ENCODE measurements at regions not wholly inside any gene's neighbourhood (a gene's known extent, or its start where the extent isn't known, plus 50 kb on each side); places are given as distances from the start of the nearest gene placed in this dataset.

- Histone ChIP-seq H2AFZ (ENCODE audit: low read length) (no peak overlapping the region), H3K4me1 (ENCODE audit: insufficient read depth, low read length, poor library complexity, severe bottlenecking) (peaks cover 82% of the 10 kb centered on the region), H3K4me3 (ENCODE audit: low read length, poor library complexity, severe bottlenecking) (no peak overlapping the region), H4K20me1 (ENCODE audit: insufficient read depth, low read length, poor library complexity, severe bottlenecking) (no peaks in the 10 kb centered on the region), H3K79me2 (ENCODE audit: insufficient read depth, low read length) (no peaks in the 10 kb centered on the region), H3K4me2 (ENCODE audit: low read depth, low read length, poor library complexity, severe bottlenecking) (no peak overlapping the region), H3K27me3 (ENCODE audit: insufficient read depth, low read length, poor library complexity, severe bottlenecking) (no peaks in the 10 kb centered on the region), H3K36me3 (ENCODE audit: insufficient read depth, low read length) (no peaks in the 10 kb centered on the region), H3F3A (ENCODE audit: low read depth) (no peaks in the 10 kb centered on the region), H3K9me2 (replicated peaks; ENCODE audit: low read depth, low read length) (no peaks in the 10 kb centered on the region), H3K9ac (ENCODE audit: low read depth, low read length, poor library complexity, severe bottlenecking) (no peak overlapping the region), H3K9me3 (ENCODE audit: insufficient read depth, low read depth, low read length) (no peaks in the 10 kb centered on the region)
- no peak for TF ChIP-seq EZH2phosphoT487 (IDR thresholded peaks at IDR 0.05; ENCODE audit: borderline replicate concordance)
- TF ChIP-seq CTCF (conservative IDR thresholded peaks at IDR 0.05; ENCODE audit: low read length): no peak
Observed at GRCh38 chr2:8489751-8490150, 192.1 kb upstream of the ID2 start.

GRCh38 chr2:8490166-8490721 lies 191.6 kb upstream of the ID2 start:
- no peak overlapping the region for H2AFZ ChIP-seq (ENCODE audit: low read length)
- TF ChIP-seq CTCF (conservative IDR thresholded peaks at IDR 0.05; ENCODE audit: low read length): no peak
- TF ChIP-seq EZH2phosphoT487 (IDR thresholded peaks at IDR 0.05; ENCODE audit: borderline replicate concordance): no peak

GRCh38 chr2:8491296-8492027 lies 190.4 kb upstream of the ID2 start:
- Histone ChIP-seq H3K36me3 (ENCODE audit: insufficient read depth, low read length) (no peaks in the 10 kb centered on the region), H4K20me1 (ENCODE audit: insufficient read depth, low read length, poor library complexity, severe bottlenecking) (no peaks in the 10 kb centered on the region), H3K9me2 (replicated peaks; ENCODE audit: low read depth, low read length) (no peaks in the 10 kb centered on the region), H3F3A (ENCODE audit: low read depth) (no peaks in the 10 kb centered on the region), H3K4me1 (ENCODE audit: insufficient read depth, low read length, poor library complexity, severe bottlenecking) (peaks cover 82% of the 10 kb centered on the region), H3K9ac (ENCODE audit: low read depth, low read length, poor library complexity, severe bottlenecking) (no peak overlapping the region), H3K27me3 (ENCODE audit: insufficient read depth, low read length, poor library complexity, severe bottlenecking) (no peaks in the 10 kb centered on the region), H2AFZ (ENCODE audit: low read length) (no peak overlapping the region; the same call in 1 of the 2 replicates), H3K4me2 (ENCODE audit: low read depth, low read length, poor library complexity, severe bottlenecking) (no peak overlapping the region), H3K9me3 (ENCODE audit: insufficient read depth, low read depth, low read length) (no peaks in the 10 kb centered on the region), H3K79me2 (ENCODE audit: insufficient read depth, low read length) (no peaks in the 10 kb centered on the region), H3K4me3 (ENCODE audit: low read length, poor library complexity, severe bottlenecking) (no peak overlapping the region)
- TF ChIP-seq CTCF (conservative IDR thresholded peaks at IDR 0.05; ENCODE audit: low read length) (no peak), EZH2phosphoT487 (IDR thresholded peaks at IDR 0.05; ENCODE audit: borderline replicate concordance) (no peak)

More at GRCh38 chr2:8490166-8490721, 191.6 kb upstream of the ID2 start:
- no peaks in the 10 kb centered on the region for H3K27me3 ChIP-seq (ENCODE audit: insufficient read depth, low read length, poor library complexity, severe bottlenecking)
- no peaks in the 10 kb centered on the region for H4K20me1 ChIP-seq (ENCODE audit: insufficient read depth, low read length, poor library complexity, severe bottlenecking)
- no peak overlapping the region for H3K4me2 ChIP-seq (ENCODE audit: low read depth, low read length, poor library complexity, severe bottlenecking)
- no peaks in the 10 kb centered on the region for H3F3A ChIP-seq (ENCODE audit: low read depth)
- H3K4me3 ChIP-seq (ENCODE audit: low read length, poor library complexity, severe bottlenecking): no peak overlapping the region
- no peaks in the 10 kb centered on the region for H3K9me3 ChIP-seq (ENCODE audit: insufficient read depth, low read depth, low read length)
- no peaks in the 10 kb centered on the region for H3K36me3 ChIP-seq (ENCODE audit: insufficient read depth, low read length)
- no peak overlapping the region for H3K9ac ChIP-seq (ENCODE audit: low read depth, low read length, poor library complexity, severe bottlenecking)
- H3K4me1 ChIP-seq (ENCODE audit: insufficient read depth, low read length, poor library complexity, severe bottlenecking): peaks cover 82% of the 10 kb centered on the region
- no peaks in the 10 kb centered on the region for H3K79me2 ChIP-seq (ENCODE audit: insufficient read depth, low read length)
- H3K9me2 ChIP-seq (replicated peaks; ENCODE audit: low read depth, low read length): no peaks in the 10 kb centered on the region

Measured in Loucy (cell line).